Activated effector memory CD4-positive, alpha-beta T cell treated with anti-CD3 and anti-CD28 coated beads, Interleukin-2, amount 50 U/mL, for 16 hours (primary cell): ENCODE measurements at regions not wholly inside any gene's neighbourhood (a gene's known extent, or its start where the extent isn't known, plus 50 kb on each side); places are given as distances from the start of the nearest gene placed in this dataset.

ENCODE experiments used
- DNase-seq: peaks from one replicate; pipeline ENCODE4 v3.0.0-alpha.2; 2020

GRCh38 chr6:167643223-167643622 is 183.5 kb upstream of the AFDN start:
- DNase-seq = no peak

- no peak for DNase-seq
Measured at GRCh38 chr6:167643716-167644115, 183.0 kb upstream of the AFDN start.

GRCh38 chr6:167644412-167645132 is 182.1 kb upstream of the AFDN start:
- no peak for DNase-seq

GRCh38 chr6:167645368-167645767 is 181.3 kb upstream of the AFDN start:
- DNase-seq = no peak

- no peak for DNase-seq
Measured at GRCh38 chr6:167647306-167647705, 179.4 kb upstream of the AFDN start.

- DNase-seq = no peak
Measured at GRCh38 chr6:167647737-167648470, 178.8 kb upstream of the AFDN start.

- no peak for DNase-seq
Measured at GRCh38 chr6:167648501-167649278, 178.0 kb upstream of the AFDN start.

GRCh38 chr6:167649476-167649875 is 177.2 kb upstream of the AFDN start:
- DNase-seq = no peak

GRCh38 chr6:167650730-167651317 is 175.9 kb upstream of the AFDN start:
- DNase-seq = no peak

GRCh38 chr6:167651318-167652041 is 175.2 kb upstream of the AFDN start:
- DNase-seq = no peak

GRCh38 chr6:167652042-167652700 is 174.5 kb upstream of the AFDN start:
- no peak for DNase-seq

- DNase-seq = no peak
Measured at GRCh38 chr6:167652701-167653095, 174.0 kb upstream of the AFDN start.

GRCh38 chr6:167653561-167653960 is 173.2 kb upstream of the AFDN start:
- no peak for DNase-seq

- DNase-seq = no peak
Measured at GRCh38 chr6:167654389-167654788, 172.3 kb upstream of the AFDN start.

- DNase-seq = no peak
Measured at GRCh38 chr6:167655174-167655821, 171.4 kb upstream of the AFDN start.

- no peak for DNase-seq
Measured at GRCh38 chr6:167658106-167658505, 168.6 kb upstream of the AFDN start.

GRCh38 chr6:167659046-167659445 is 167.7 kb upstream of the AFDN start:
- DNase-seq = no peak

- no peak for DNase-seq
Measured at GRCh38 chr6:167660424-167660823, 166.3 kb upstream of the AFDN start.

GRCh38 chr6:167660944-167661551 is 165.7 kb upstream of the AFDN start:
- DNase-seq = no peak

GRCh38 chr6:167661552-167662044 is 165.1 kb upstream of the AFDN start:
- DNase-seq = no peak
